H9 (cell line): ENCODE measurements at regions not wholly inside any gene's neighbourhood (a gene's known extent, or its start where the extent isn't known, plus 50 kb on each side); places are given as distances from the start of the nearest gene placed in this dataset.
"Not testable (repeated sequence)": the region's sequence is repeated elsewhere in the genome, so short reads cannot be mapped to it uniquely, and the experiment has no call there.

Experiments
- DNase-seq: peaks from one replicate; pipeline ENCODE4 v3.0.0-alpha.2; 2017
- H2AFZ ChIP-seq: one replicate; pipeline ENCODE4 v1.6.1; 2013; ENCODE audit warnings: mild to moderate bottlenecking, low read length, control low read depth, moderate library complexity
- H2AK5ac ChIP-seq: 2 replicates; pipeline ENCODE4 v1.6.1; 2013; ENCODE audit warnings: low read length, control low read depth, mixed read lengths; ENCODE audit not compliant: insufficient read length
- H2BK120ac ChIP-seq: one replicate; pipeline ENCODE4 v1.6.1; 2013; ENCODE audit warnings: low read depth, mild to moderate bottlenecking, low read length, control low read depth, inconsistent platforms; ENCODE audit not compliant: poor library complexity, severe bottlenecking
- H2BK12ac ChIP-seq: 2 replicates; pipeline ENCODE4 v1.6.1; 2013; ENCODE audit warnings: low read length, control low read depth, mixed read lengths, low read depth; ENCODE audit not compliant: insufficient read length
- H2BK15ac ChIP-seq: 2 replicates; pipeline ENCODE4 v1.6.1; 2013; ENCODE audit warnings: low read depth, low read length, control low read depth
- H2BK20ac ChIP-seq: one replicate; pipeline ENCODE4 v1.6.1; 2013; ENCODE audit warnings: low read depth, mild to moderate bottlenecking, low read length, control low read depth, inconsistent platforms; ENCODE audit not compliant: poor library complexity, severe bottlenecking
- H2BK5ac ChIP-seq: 2 replicates; pipeline ENCODE4 v1.6.1; 2013; ENCODE audit warnings: low read length, control low read depth, mixed read lengths; ENCODE audit not compliant: insufficient read length
- H3K14ac ChIP-seq: 2 replicates; pipeline ENCODE4 v1.6.1; 2013; ENCODE audit warnings: low read length, control low read depth; ENCODE audit not compliant: insufficient read depth
- H3K18ac ChIP-seq: 2 replicates; pipeline ENCODE4 v1.6.1; 2013; ENCODE audit warnings: low read depth, mild to moderate bottlenecking, mixed read lengths, low read length, control low read depth; ENCODE audit not compliant: insufficient read length
- H3K23ac ChIP-seq: 2 replicates; pipeline ENCODE4 v1.6.1; 2013; ENCODE audit warnings: low read length, control low read depth, mixed read lengths, low read depth; ENCODE audit not compliant: insufficient read length
- H3K23me2 ChIP-seq: 2 replicates; pipeline ENCODE4 v1.6.1; 2013; ENCODE audit warnings: low read depth, mild to moderate bottlenecking, mixed read lengths, low read length, control low read depth; ENCODE audit not compliant: insufficient read length, poor library complexity, severe bottlenecking
- H3K27ac ChIP-seq: 2 replicates; pipeline ENCODE4 v1.5.1; 2013; ENCODE audit warnings: low read length, control low read depth, mixed read lengths, low read depth; ENCODE audit not compliant: insufficient read length
- H3K27me3 ChIP-seq: 2 replicates; pipeline ENCODE4 v1.6.1; 2013; ENCODE audit warnings: low read length, control low read depth, inconsistent platforms; ENCODE audit not compliant: insufficient read depth
- H3K4ac ChIP-seq: 2 replicates; pipeline ENCODE4 v1.6.1; 2013; ENCODE audit warnings: low read depth, mild to moderate bottlenecking, control low read depth, inconsistent platforms, low read length, moderate library complexity
- H3K4me1 ChIP-seq: 2 replicates; pipeline ENCODE4 v1.6.1; 2013; ENCODE audit warnings: low read length, control low read depth, inconsistent platforms; ENCODE audit not compliant: insufficient read depth
- H3K4me2 ChIP-seq: 2 replicates; pipeline ENCODE4 v1.6.1; 2013; ENCODE audit warnings: low read length, control low read depth, mixed read lengths; ENCODE audit not compliant: insufficient read length, insufficient read depth
- H3K56ac ChIP-seq: 2 replicates; pipeline ENCODE4 v1.6.1; 2013; ENCODE audit warnings: low read depth, mild to moderate bottlenecking, mixed read lengths, low read length, control low read depth; ENCODE audit not compliant: insufficient read length
- H3K79me1 ChIP-seq: 2 replicates; pipeline ENCODE4 v1.6.1; 2013; ENCODE audit warnings: low read depth, mild to moderate bottlenecking, moderate library complexity, low read length, control low read depth, inconsistent platforms; ENCODE audit not compliant: insufficient read depth, poor library complexity, severe bottlenecking
- H3K79me2 ChIP-seq: 2 replicates; pipeline ENCODE4 v1.6.1; 2013; ENCODE audit warnings: low read length, control low read depth, inconsistent platforms; ENCODE audit not compliant: insufficient read depth
- H3K9ac ChIP-seq: 2 replicates; pipeline ENCODE4 v1.6.1; 2013; ENCODE audit warnings: low read length, control low read depth, mixed read lengths; ENCODE audit not compliant: insufficient read length; ENCODE audit errors: extremely low read depth
- H3K9me3 ChIP-seq: one replicate; pipeline ENCODE4 v1.6.1; 2013; ENCODE audit warnings: low read depth, low read length, inconsistent platforms; ENCODE audit not compliant: control insufficient read depth
- H3T11ph ChIP-seq: one replicate; pipeline ENCODE4 v1.6.1; 2013; ENCODE audit warnings: mild to moderate bottlenecking, low read length, control low read depth, inconsistent platforms
- H4K20me1 ChIP-seq: one replicate; pipeline ENCODE4 v1.6.1; 2013; ENCODE audit not compliant: control insufficient read depth, insufficient read length, insufficient read depth
- H4K5ac ChIP-seq: 2 replicates; pipeline ENCODE4 v1.6.1; 2013; ENCODE audit warnings: low read depth, mild to moderate bottlenecking, mixed read lengths, low read length, control low read depth; ENCODE audit not compliant: insufficient read length
- H4K8ac ChIP-seq: replicated peaks from 2 replicates; pipeline ENCODE4 v1.6.1; 2013; ENCODE audit warnings: low read length, control low read depth, mixed read lengths, low read depth; ENCODE audit not compliant: insufficient read length
- H4K91ac ChIP-seq: 2 replicates; pipeline ENCODE4 v1.6.1; 2013; ENCODE audit warnings: low read depth, mild to moderate bottlenecking, moderate library complexity, mixed read lengths, low read length, control low read depth; ENCODE audit not compliant: insufficient read length
- H3K27ac Mint-ChIP-seq, 3 experiments: 2 replicates in 2 of 3; 3 replicates in 1 of 3; pipeline ENCODE4 v1.8.0; 2020 to 2021; ENCODE audit warnings: mixed read lengths in 3 of 3, mild to moderate bottlenecking in 1 of 3, moderate library complexity in 1 of 3
- H3K27me3 Mint-ChIP-seq: 2 replicates; pipeline ENCODE4 v1.8.0; 2021; ENCODE audit warnings: low read depth, mild to moderate bottlenecking, moderate library complexity, mixed read lengths
- H3K36me3 Mint-ChIP-seq, 3 experiments: 2 replicates in 2 of 3; 3 replicates in 1 of 3; pipeline ENCODE4 v1.8.0; 2020 to 2021; ENCODE audit warnings: low read depth in 3 of 3, mixed read lengths in 3 of 3; ENCODE audit not compliant: insufficient read depth in 1 of 3
- H3K4me1 Mint-ChIP-seq, 2 experiments: 2 replicates each; pipeline ENCODE4 v1.8.0; 2020; ENCODE audit warnings: mixed read lengths in 2 of 2
- H3K4me3 Mint-ChIP-seq, 2 experiments: 2 replicates in 1 of 2; 3 replicates in 1 of 2; pipeline ENCODE4 v1.8.0; 2020 to 2021; ENCODE audit warnings: mild to moderate bottlenecking in 2 of 2, mixed read lengths in 2 of 2, moderate library complexity in 1 of 2
- H3K9me3 Mint-ChIP-seq, 2 experiments: 2 replicates in 1 of 2; 3 replicates in 1 of 2; pipeline ENCODE4 v1.8.0; 2020; ENCODE audit warnings: mild to moderate bottlenecking in 2 of 2, mixed read lengths in 2 of 2, moderate library complexity in 1 of 2
- WGBS: extraction: QIAGEN DNeasy Blood & Tissue Kit; methylation state at CpG from one replicate; pipeline ENCODE4 v1.1.7; 2013; ENCODE audit warnings: missing lambda C conversion rate, low lambda C conversion rate, mixed read lengths; ENCODE audit not compliant: insufficient read length; ENCODE audit errors: extremely low coverage; 5-methylcytosine and 5-hydroxymethylcytosine counted together

DNA sequence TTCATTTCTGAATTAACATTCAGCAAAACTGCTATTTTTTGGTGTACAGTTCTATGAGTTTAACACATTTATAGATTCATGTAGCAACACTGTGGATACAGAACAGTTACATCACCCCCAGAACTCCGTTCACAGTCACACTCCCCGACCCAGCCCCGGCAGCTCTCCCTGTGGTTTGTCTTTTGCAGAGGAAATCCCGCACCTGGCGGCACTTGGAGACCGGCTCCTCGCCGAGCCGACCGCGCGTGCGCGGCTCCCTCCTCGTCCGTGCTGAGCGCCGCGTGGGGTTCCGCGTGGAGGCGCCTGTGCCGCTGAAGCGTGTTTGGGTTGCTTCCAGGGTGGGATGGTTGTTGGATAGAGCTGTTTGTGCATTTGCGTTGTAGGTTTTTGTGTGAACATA lies 132.6 kb upstream of the PDCD2 start:
- DNase-seq, H4K5ac ChIP-seq, H3K27me3 Mint-ChIP-seq, H2BK120ac ChIP-seq, H3K79me1 ChIP-seq, H4K20me1 ChIP-seq, H3K4me3 Mint-ChIP-seq, H3K9me3 ChIP-seq, H2AK5ac ChIP-seq, H3K9ac ChIP-seq, H3K4me2 ChIP-seq, H3K14ac ChIP-seq, H3K4ac ChIP-seq, H2BK12ac ChIP-seq, H3K23me2 ChIP-seq, H3K79me2 ChIP-seq, H3K4me1 ChIP-seq, H3K27ac Mint-ChIP-seq, H3T11ph ChIP-seq, H2AFZ ChIP-seq, H3K23ac ChIP-seq, H2BK15ac ChIP-seq, H3K18ac ChIP-seq, H3K27ac ChIP-seq, H4K91ac ChIP-seq, H4K8ac ChIP-seq, H3K27me3 ChIP-seq, H3K56ac ChIP-seq, H2BK20ac ChIP-seq, H3K9me3 Mint-ChIP-seq, H3K4me1 Mint-ChIP-seq, H2BK5ac ChIP-seq, H3K36me3 Mint-ChIP-seq: not testable (repeated sequence)
- WGBS = no CpG with 5 or more reads among the region's 25 CpGs
